Loucy (cell line): ENCODE measurements at regions not wholly inside any gene's neighbourhood (a gene's known extent, or its start where the extent isn't known, plus 50 kb on each side); places are given as distances from the start of the nearest gene placed in this dataset.

Experiments
- H2AFZ ChIP-seq: fragments of 200-600 bp; sonication (generic); 2 replicates; pipeline ENCODE4 v1.6.0; 2016; ENCODE audit warnings: antibody characterized with exemption, mild to moderate bottlenecking, low read length, moderate library complexity
- H3F3A ChIP-seq: fragments of 200-600 bp; 2 replicates; pipeline ENCODE4 v1.6.0; 2016; ENCODE audit warnings: antibody characterized with exemption, low read depth, mild to moderate bottlenecking
- H3K27me3 ChIP-seq: fragments of 200-600 bp; sonication (generic); 2 replicates; pipeline ENCODE4 v1.6.1; 2014; ENCODE audit warnings: low read length, mild to moderate bottlenecking; ENCODE audit not compliant: insufficient read depth, poor library complexity, severe bottlenecking
- H3K36me3 ChIP-seq: fragments of 200-600 bp; sonication (generic); 2 replicates; pipeline ENCODE4 v1.6.1; 2016; ENCODE audit warnings: low read length; ENCODE audit not compliant: insufficient read depth
- H3K4me1 ChIP-seq: fragments of 200-600 bp; sonication (generic); 2 replicates; pipeline ENCODE4 v1.5.1; 2014; ENCODE audit warnings: low read length, mild to moderate bottlenecking; ENCODE audit not compliant: insufficient read depth, poor library complexity, severe bottlenecking
- H3K4me2 ChIP-seq: fragments of 200-600 bp; sonication (generic); 2 replicates; pipeline ENCODE4 v1.6.0; 2014; ENCODE audit warnings: antibody characterized with exemption, low read length, low read depth, mild to moderate bottlenecking; ENCODE audit not compliant: poor library complexity, severe bottlenecking
- H3K4me3 ChIP-seq: fragments of 200-600 bp; sonication (generic); 2 replicates; pipeline ENCODE4 v1.5.1; 2014; ENCODE audit warnings: low read length, mild to moderate bottlenecking, mixed read lengths; ENCODE audit not compliant: poor library complexity, severe bottlenecking
- H3K79me2 ChIP-seq: fragments of 200-600 bp; sonication (generic); 2 replicates; pipeline ENCODE4 v1.6.1; 2014; ENCODE audit warnings: low read length; ENCODE audit not compliant: insufficient read depth
- H3K9ac ChIP-seq: fragments of 200-600 bp; sonication (generic); 2 replicates; pipeline ENCODE4 v1.6.0; 2014; ENCODE audit warnings: mild to moderate bottlenecking, low read depth, low read length, moderate library complexity; ENCODE audit not compliant: poor library complexity, severe bottlenecking
- H3K9me2 ChIP-seq: fragments of 200-600 bp; sonication (generic); replicated peaks from 2 replicates; pipeline ENCODE4 v1.6.1; 2016; ENCODE audit warnings: low read depth, low read length, mixed read lengths
- H3K9me3 ChIP-seq: fragments of 200-600 bp; sonication (generic); 2 replicates; pipeline ENCODE4 v1.6.1; 2014; ENCODE audit warnings: mild to moderate bottlenecking, antibody characterized with exemption, low read length, low read depth; ENCODE audit not compliant: insufficient read depth
- H4K20me1 ChIP-seq: fragments of 200-600 bp; sonication (generic); 2 replicates; pipeline ENCODE4 v1.6.0; 2014; ENCODE audit warnings: antibody characterized with exemption, low read length, mild to moderate bottlenecking; ENCODE audit not compliant: insufficient read depth, poor library complexity, severe bottlenecking
- CTCF ChIP-seq: fragments of 200-600 bp; sonication (generic); conservative IDR thresholded peaks from 2 replicates; pipeline ENCODE4 v1.5.1; 2014; ENCODE audit warnings: mild to moderate bottlenecking, antibody characterized with exemption, low read length
- EZH2phosphoT487 ChIP-seq: fragments of 200-600 bp; IDR thresholded peaks from 2 replicates; pipeline ENCODE4 v1.6.1; 2018; ENCODE audit warnings: antibody characterized with exemption, mild to moderate bottlenecking, moderate library complexity, borderline replicate concordance

DNA sequence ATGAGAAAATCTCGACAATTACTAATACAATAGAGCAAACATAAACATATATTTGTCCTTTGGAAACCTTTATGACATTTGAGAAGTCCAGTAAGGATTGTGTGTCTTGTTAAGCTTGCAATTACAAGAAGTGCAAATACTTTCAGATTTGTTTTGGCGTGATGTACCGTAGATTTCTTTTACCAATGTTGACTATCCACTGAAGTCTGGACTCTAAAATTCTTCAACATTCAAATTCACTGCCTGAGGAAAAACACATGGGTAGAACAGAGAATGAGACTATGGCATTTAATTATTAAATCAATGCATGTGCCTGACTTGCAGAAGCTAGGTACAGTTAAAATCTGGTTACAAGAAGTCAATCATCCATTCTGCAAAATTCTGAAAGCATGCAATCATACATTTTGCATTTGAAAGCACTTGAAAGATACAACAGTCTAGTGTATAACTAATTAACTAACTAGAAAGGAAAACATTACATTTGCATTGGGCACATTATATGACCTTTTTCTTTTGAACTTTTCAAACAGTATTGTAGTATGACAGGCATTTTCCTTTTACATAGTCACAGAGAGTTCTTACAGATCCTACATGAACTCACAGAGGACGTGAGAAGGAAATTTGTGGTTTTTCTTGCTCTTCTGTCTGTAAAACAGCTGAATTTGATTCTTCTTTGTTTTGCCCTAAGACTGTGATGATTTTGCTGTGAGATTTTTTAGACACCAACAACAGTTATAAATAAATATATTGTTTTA lies 511.1 kb upstream of the ADGRL4 start:
- no peaks in the 10 kb centered on the region for H4K20me1 ChIP-seq
- H3K36me3 ChIP-seq, result no peaks in the 10 kb centered on the region
- no peaks in the 10 kb centered on the region for H3K9me2 ChIP-seq
- no peaks in the 10 kb centered on the region for H3F3A ChIP-seq
- 0 out of 2 replicates have a peak, but pooled peaks cover 3% of the 10 kb centered on the region for H3K9me3 ChIP-seq
- H3K27me3 ChIP-seq, result no peaks in the 10 kb centered on the region
- no peak overlapping the region for H3K4me2 ChIP-seq
- no peaks in the 10 kb centered on the region for H3K79me2 ChIP-seq
- no peak overlapping the region for H2AFZ ChIP-seq
- H3K4me1 ChIP-seq, result no peaks in the 10 kb centered on the region
- no peak for TF ChIP-seq EZH2phosphoT487
- TF ChIP-seq CTCF, result no peak
- H3K4me3 ChIP-seq, result no peak overlapping the region
- no peak overlapping the region for H3K9ac ChIP-seq

GRCh38 chr1:79507770-79508169 lies 501.2 kb upstream of the ADGRL4 start:
- Histone ChIP-seq H3K9me3 (no peaks in the 10 kb centered on the region), H2AFZ (no peak overlapping the region)

DNA sequence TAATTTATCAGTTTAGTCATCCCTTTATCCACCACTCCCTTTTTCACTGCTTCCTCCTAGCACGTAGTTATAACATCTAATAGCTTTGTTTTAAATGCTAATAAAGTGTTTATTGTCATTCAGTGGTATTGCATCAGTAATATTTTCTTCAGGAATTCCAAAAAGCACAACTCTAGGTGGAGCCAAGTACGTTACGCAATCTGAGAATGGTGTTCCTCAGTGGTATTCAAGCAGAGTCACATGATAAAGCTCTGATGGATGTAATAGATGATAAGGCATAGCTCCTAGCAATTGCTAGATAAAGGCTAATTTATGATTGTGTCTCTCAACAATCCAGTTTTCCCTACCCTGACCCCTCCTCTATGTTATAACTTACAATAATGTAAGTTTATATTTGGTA lies 494.6 kb upstream of the ADGRL4 start:
- Histone ChIP-seq H3K4me3 (no peak overlapping the region), H3K9me3 (no peaks in the 10 kb centered on the region), H3K36me3 (no peaks in the 10 kb centered on the region), H3K79me2 (no peaks in the 10 kb centered on the region), H3F3A (no peaks in the 10 kb centered on the region), H2AFZ (no peak overlapping the region), H3K4me2 (no peak overlapping the region), H3K9me2 (no peaks in the 10 kb centered on the region), H3K9ac (no peak overlapping the region), H4K20me1 (no peaks in the 10 kb centered on the region), H3K27me3 (no peaks in the 10 kb centered on the region), H3K4me1 (no peaks in the 10 kb centered on the region)
- no peak for TF ChIP-seq EZH2phosphoT487
- TF ChIP-seq CTCF, result no peak

More at GRCh38 chr1:79507770-79508169, 501.2 kb upstream of the ADGRL4 start:
- Histone ChIP-seq H3K9me2 (no peaks in the 10 kb centered on the region), H3K36me3 (no peaks in the 10 kb centered on the region), H3K27me3 (no peaks in the 10 kb centered on the region), H3K79me2 (no peaks in the 10 kb centered on the region), H3K9ac (no peak overlapping the region), H3K4me3 (no peak overlapping the region), H3K4me2 (no peak overlapping the region), H3K4me1 (no peaks in the 10 kb centered on the region), H3F3A (no peaks in the 10 kb centered on the region), H4K20me1 (no peaks in the 10 kb centered on the region)
- TF ChIP-seq EZH2phosphoT487 (no peak), CTCF (no peak)
